HG03196 (cell line): ENCODE measurements at regions not wholly inside any gene's neighbourhood (a gene's known extent, or its start where the extent isn't known, plus 50 kb on each side); places are given as distances from the start of the nearest gene placed in this dataset.
A peak's percentile ranks its signal among the peaks of the same experiment; 100 is the strongest.
"Not testable (repeated sequence)": the region's sequence is repeated elsewhere in the genome, so short reads cannot be mapped to it uniquely, and the experiment has no call there.

ENCODE experiments used
- ATAC-seq: cut with Tn5 transposase; IDR thresholded peaks from one replicate; pipeline ENCODE4 v1.9.1; 2021; ENCODE audit not compliant: unreplicated experiment

GRCh38 chr12:42030588-42030987, 114.1 kb downstream of the GXYLT1 start:
- no peak for ATAC-seq

- ATAC-seq, result no peak
Measured at GRCh38 chr12:42027546-42027945, 117.1 kb downstream of the GXYLT1 start.

- ATAC-seq, result no peak
Measured at GRCh38 chr12:42024495-42024830, 120.2 kb downstream of the GXYLT1 start.

GRCh38 chr12:42023733-42024494, 120.8 kb downstream of the GXYLT1 start:
- peak; percentile 84 for ATAC-seq

- ATAC-seq, result not testable (repeated sequence)
Measured at GRCh38 chr12:42021937-42022336, 122.7 kb downstream of the GXYLT1 start.

- no peak for ATAC-seq
Measured at GRCh38 chr12:42021469-42021868, 123.2 kb downstream of the GXYLT1 start.

- ATAC-seq, result no peak
Measured at GRCh38 chr12:42020226-42020625, 124.4 kb downstream of the GXYLT1 start.

GRCh38 chr12:42019746-42020145, 124.9 kb downstream of the GXYLT1 start:
- no peak for ATAC-seq

- no peak for ATAC-seq
Measured at GRCh38 chr12:42017051-42017450, 127.6 kb downstream of the GXYLT1 start.

- ATAC-seq, result no peak
Measured at GRCh38 chr12:42015051-42015461, 129.6 kb downstream of the GXYLT1 start.

GRCh38 chr12:42012501-42012900, 132.2 kb downstream of the GXYLT1 start:
- ATAC-seq, result not testable (repeated sequence)

- ATAC-seq, result no peak
Measured at GRCh38 chr12:42010715-42011114, 134.0 kb downstream of the GXYLT1 start.

- ATAC-seq, result no peak
Measured at GRCh38 chr12:42010257-42010656, 134.4 kb downstream of the GXYLT1 start.

GRCh38 chr12:42008996-42009395, 135.7 kb downstream of the GXYLT1 start:
- no peak for ATAC-seq

- no peak for ATAC-seq
Measured at GRCh38 chr12:42003031-42003430, 141.6 kb downstream of the GXYLT1 start.

- ATAC-seq, result no peak
Measured at GRCh38 chr12:42002563-42002962, 142.1 kb downstream of the GXYLT1 start.

GRCh38 chr12:41998436-41998835, 146.2 kb downstream of the GXYLT1 start:
- ATAC-seq, result no peak

GRCh38 chr12:41993283-41993682, 151.4 kb downstream of the GXYLT1 start:
- no peak for ATAC-seq

- no peak for ATAC-seq
Measured at GRCh38 chr12:41992692-41993215, 151.9 kb downstream of the GXYLT1 start.

- ATAC-seq, result no peak
Measured at GRCh38 chr12:41992022-41992421, 152.7 kb downstream of the GXYLT1 start.

GRCh38 chr12:41988715-41989114, 156.0 kb downstream of the GXYLT1 start:
- no peak for ATAC-seq

- not testable (repeated sequence) for ATAC-seq
Measured at GRCh38 chr12:41986513-41986912, 158.2 kb downstream of the GXYLT1 start.

- ATAC-seq, result no peak
Measured at GRCh38 chr12:41983856-41984255, 160.8 kb downstream of the GXYLT1 start.
